ENCODE measurements at regions not wholly inside any gene's neighbourhood (a gene's known extent, or its start where the extent isn't known, plus 50 kb on each side); places are given as distances from the start of the nearest gene placed in this dataset.

GRCh38 chr3:25043177-25043576 is 384.9 kb upstream of the RARB start:
- POLR2A ChIA-PET (ENCODE audit: unreplicated experiment) = no interaction called here
- BruUV-seq (replicated peaks) = no TSS peak

More at GRCh38 chr3:25043177-25043576, 384.9 kb upstream of the RARB start:
- in situ Hi-C loops (cut with MboI; ENCODE audit: low sequenced_read_pairs) = no loop called here
- no peaks in the 10 kb centered on the region for H3K36me3 ChIP-seq (ENCODE audit: control insufficient read depth, insufficient read depth, low read length)
- H3K4ac ChIP-seq (ENCODE audit: low read depth, low read length) = no peak overlapping the region
- no peaks in the 10 kb centered on the region for H3K4me1 ChIP-seq (ENCODE audit: control insufficient read depth, insufficient read depth, low read length)
- no peak overlapping the region for H2BK15ac ChIP-seq (ENCODE audit: low read depth, low read length)
- no peaks in the 10 kb centered on the region for H3K27me3 ChIP-seq (ENCODE audit: control insufficient read depth, insufficient read depth, low read length)
- TF ChIP-seq BHLHE40 (IDR thresholded peaks at IDR 0.05; ENCODE audit: low read depth, low read length) (no peak), CTCF (conservative IDR thresholded peaks at IDR 0.05; ENCODE audit: low read depth, low read length) (no peak), CEBPB (IDR thresholded peaks at IDR 0.05; ENCODE audit: low read depth, low read length) (no peak), CHD1 (IDR thresholded peaks at IDR 0.05; ENCODE audit: low read depth, low read length) (no peak), RFX5 (IDR thresholded peaks at IDR 0.05; ENCODE audit: low read depth, low read length) (no peak), ELK1 (IDR thresholded peaks at IDR 0.05; ENCODE audit: borderline replicate concordance, low read depth, low read length) (no peak), NFE2L2 (IDR thresholded peaks at IDR 0.05; ENCODE audit: low read depth, low read length) (no peak), MXI1 (IDR thresholded peaks at IDR 0.05; ENCODE audit: borderline replicate concordance, low read depth, low read length) (no peak), USF2 (IDR thresholded peaks at IDR 0.05; ENCODE audit: low read depth, low read length) (no peak), RCOR1 (IDR thresholded peaks at IDR 0.05; ENCODE audit: insufficient replicate concordance, low read length) (no peak), MAZ (IDR thresholded peaks at IDR 0.05; ENCODE audit: borderline replicate concordance, low read depth, low read length) (no peak), POLR2A (IDR thresholded peaks at IDR 0.05; ENCODE audit: low read depth, low read length) (no peak), MAFK (IDR thresholded peaks at IDR 0.05; ENCODE audit: low read depth, low read length) (no peak), RAD21 (IDR thresholded peaks at IDR 0.05; ENCODE audit: low read length) (no peak), FOS (IDR thresholded peaks at IDR 0.05; ENCODE audit: low read depth, low read length) (no peak)
- CTCF ChIA-PET = no interaction called here
- no peak for ATAC-seq (ENCODE audit: low read depth)
- no peak overlapping the region for H3K27ac ChIP-seq (ENCODE audit: insufficient read depth, low read length)
- intact Hi-C loops (cut with micrococcal nuclease) = no loop called here
- no peaks in the 10 kb centered on the region for H3K9me1 ChIP-seq (ENCODE audit: insufficient read depth, low read length)
- H4K20me1 ChIP-seq (ENCODE audit: insufficient read depth, low read length) = no peaks in the 10 kb centered on the region
- no peaks in the 10 kb centered on the region for H3K79me1 ChIP-seq (ENCODE audit: low read depth in 1 of 2, low read length in 2 of 2)
- no peak overlapping the region for H3K9ac ChIP-seq (ENCODE audit: low read depth, low read length)
- H2BK5ac ChIP-seq (ENCODE audit: low read depth, low read length, poor library complexity, severe bottlenecking) = no peak overlapping the region
- H2AK5ac ChIP-seq (ENCODE audit: low read depth, low read length) = no peak overlapping the region
- H3K23ac ChIP-seq (ENCODE audit: low read depth, low read length) = no peak overlapping the region
- H2AK9ac ChIP-seq (replicated peaks; ENCODE audit: low read depth, low read length, poor library complexity) = no peak overlapping the region
- no peak overlapping the region for H4K91ac ChIP-seq (ENCODE audit: insufficient read depth, low read depth, low read length)
- no peak overlapping the region for H2AFZ ChIP-seq (replicated peaks; ENCODE audit: low read length, poor library complexity)
- dilution Hi-C loops (cut with HindIII; ENCODE audit: low sequenced_read_pairs, unreplicated experiment) = no loop called here
- H4K8ac ChIP-seq (ENCODE audit: low read depth in 2 of 2, low read length in 2 of 2) = no peak overlapping the region
- H4K5ac ChIP-seq (ENCODE audit: low read depth, low read length) = no peak overlapping the region
- no peak for DNase-seq
- H3K18ac ChIP-seq (ENCODE audit: low read depth, low read length) = no peak overlapping the region
- no peak overlapping the region for H3K4me3 ChIP-seq (ENCODE audit: insufficient read depth, low read depth, low read length)
- H3K14ac ChIP-seq (replicated peaks; ENCODE audit: low read depth, low read length) = no peak overlapping the region
- H3K9me3 ChIP-seq (ENCODE audit: control insufficient read depth, insufficient read depth, low read length) = no peaks in the 10 kb centered on the region
- no peak overlapping the region for H3K4me2 ChIP-seq (ENCODE audit: low read depth, low read length)
- no peak overlapping the region for H3K56ac ChIP-seq (ENCODE audit: extremely low read depth, insufficient read depth, low read length)
- H2BK120ac ChIP-seq (ENCODE audit: low read depth, low read length) = no peak overlapping the region
- H2BK20ac ChIP-seq (ENCODE audit: low read depth, low read length) = no peak overlapping the region
- WGBS, 2 experiments (ENCODE audit: extremely low coverage in 2 of 2, insufficient read length in 1 of 2) = no CpG with 5 or more reads among the region's 2 CpGs
